HPDE6-E6E7 (cell line): ENCODE measurements at regions not wholly inside any gene's neighbourhood (a gene's known extent, or its start where the extent isn't known, plus 50 kb on each side); places are given as distances from the start of the nearest gene placed in this dataset.
"Not testable (repeated sequence)": the region's sequence is repeated elsewhere in the genome, so short reads cannot be mapped to it uniquely, and the experiment has no call there.

Source experiments
- DNase-seq: peaks from one replicate; pipeline ENCODE4 v3.0.0; 2011; ENCODE audit warnings: missing footprints; ENCODE audit errors: extremely low spot score

DNA sequence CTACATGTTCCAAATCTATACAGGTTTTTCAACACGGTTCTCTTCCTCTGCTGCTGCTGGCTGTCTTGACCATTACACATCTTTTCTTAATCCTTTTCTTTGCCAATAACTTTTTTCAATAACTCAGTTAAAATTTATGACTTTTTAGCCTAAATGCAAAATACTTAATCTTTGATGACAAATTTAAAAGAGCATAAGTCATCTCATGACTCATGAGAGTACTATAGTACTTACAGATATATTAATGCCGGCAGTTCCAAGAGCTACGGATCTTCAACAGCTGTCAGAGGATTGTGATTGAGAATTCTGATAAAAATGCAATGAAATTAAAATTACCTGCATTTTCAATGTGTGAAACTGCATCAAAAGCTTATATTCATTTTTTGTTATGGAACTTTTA is 105.5 kb downstream of the KPNA2 start:
- DNase-seq = no peak

DNA sequence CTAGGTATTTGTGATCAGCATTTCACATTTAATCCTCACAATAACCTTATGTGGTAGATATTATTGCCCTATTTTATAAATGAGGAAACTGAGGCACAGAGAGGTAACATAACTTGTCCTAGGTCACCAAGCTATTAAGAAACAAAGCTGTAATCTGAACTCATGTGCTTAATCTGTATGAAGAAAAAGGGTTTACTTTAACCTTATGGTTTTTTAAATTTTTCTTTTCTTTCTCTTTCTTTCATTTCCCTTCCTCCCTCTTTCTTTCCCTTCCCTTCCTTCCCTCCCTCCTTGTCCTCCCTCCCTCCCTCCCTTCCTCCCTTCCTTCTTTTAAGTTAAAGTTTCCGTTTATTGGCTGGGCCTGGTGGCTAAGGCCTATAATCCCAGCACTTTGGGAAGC is 105.2 kb upstream of the AMZ2 start:
- no peak for DNase-seq

DNA sequence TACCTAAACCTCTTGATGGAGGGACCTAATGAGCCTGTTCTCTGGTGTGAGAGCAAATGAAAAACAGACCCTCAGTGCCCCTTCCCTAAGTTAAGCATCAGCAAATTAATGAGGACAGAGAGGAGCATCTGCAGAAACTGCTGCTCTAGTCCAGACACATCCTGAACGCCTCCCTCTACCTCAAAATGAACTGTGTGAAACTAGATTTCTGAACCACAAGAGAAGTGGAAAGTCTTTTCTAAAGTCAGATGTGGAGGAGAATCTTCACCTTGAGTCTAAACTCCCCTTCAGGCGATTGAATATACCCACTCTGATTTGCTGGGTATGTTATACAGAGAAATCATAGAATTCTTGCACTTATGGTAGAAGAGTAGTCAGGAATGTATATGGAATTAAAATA is 104.4 kb upstream of the AMZ2 start:
- DNase-seq = no peak

DNA sequence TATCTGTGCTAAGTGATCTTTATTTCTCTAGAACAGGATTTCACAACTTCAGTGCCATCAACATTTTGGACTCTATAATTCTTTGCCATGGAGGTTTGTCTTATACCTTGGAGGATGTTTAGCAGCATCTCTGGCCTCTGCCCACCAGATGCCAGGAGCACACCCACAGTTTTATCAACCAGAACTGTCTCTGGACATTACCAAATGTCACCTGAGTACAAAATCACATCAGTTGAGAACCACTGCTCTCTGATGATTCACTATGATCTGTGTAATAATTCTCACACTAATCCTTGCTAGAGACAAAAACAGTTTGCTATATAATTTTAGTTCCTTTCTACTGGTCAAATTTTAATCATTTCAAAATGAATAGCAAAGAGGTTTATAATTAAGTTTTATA is 102.8 kb upstream of the AMZ2 start:
- DNase-seq = no peak

DNA sequence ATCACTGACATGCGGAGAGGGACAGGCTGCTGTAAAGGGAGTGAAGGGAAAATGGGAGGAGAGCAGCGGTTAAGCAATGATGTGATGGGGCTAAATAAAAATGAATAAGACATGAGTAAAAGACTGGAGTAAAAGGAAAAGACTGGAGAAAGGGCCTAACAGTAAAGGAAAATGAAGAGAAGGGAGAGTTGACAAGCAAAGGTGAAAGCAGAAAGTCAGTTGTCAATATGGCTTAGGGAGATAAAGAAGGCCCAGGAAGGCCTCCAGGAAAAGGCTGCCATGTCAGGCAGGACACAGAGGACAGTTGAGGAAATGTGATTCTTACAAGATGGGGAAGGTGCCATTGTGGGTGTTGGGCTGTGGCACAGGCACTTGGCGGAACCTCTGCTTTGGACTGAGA is 98.9 kb upstream of the AMZ2 start:
- no peak for DNase-seq

DNA sequence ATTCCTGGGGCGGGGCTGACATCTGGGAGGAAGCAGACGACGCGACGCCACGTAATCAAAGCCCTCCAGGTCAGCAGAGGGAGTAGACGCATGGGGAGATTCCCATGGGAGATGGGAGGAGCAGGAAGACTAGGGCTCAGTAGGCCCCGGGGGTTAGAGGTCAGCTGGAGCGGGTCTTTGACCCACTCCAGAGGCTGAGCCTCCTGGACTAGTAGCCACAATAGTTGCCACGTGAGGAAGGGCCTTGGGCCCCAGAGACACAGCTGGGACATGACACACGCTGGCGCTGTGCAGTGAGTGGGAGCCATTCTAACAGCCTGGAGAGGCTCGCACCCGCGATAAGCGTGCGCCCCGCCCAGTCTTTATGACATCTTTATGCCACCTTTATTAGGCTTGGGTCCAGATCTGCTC is 95.7 kb upstream of the AMZ2 start:
- DNase-seq = no peak

DNA sequence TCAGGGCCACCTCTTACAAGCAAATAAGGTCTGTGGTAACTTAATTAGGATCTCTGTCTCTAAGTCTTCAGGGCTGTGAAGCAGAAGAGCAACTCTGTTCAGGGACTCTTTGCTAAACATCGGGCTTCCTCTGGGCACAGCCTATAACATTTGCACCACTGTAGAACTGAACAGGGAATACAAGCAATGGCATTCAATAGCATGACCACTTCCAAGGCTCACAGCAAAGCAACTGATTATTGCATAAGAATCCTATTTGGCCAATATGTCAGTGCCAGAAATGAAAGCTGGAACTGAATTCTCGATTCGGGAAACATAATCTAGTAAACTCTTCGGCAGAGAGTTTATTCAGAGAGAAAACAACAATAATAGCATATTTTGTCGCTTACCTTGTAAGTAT is 92.2 kb upstream of the AMZ2 start:
- no peak for DNase-seq

DNA sequence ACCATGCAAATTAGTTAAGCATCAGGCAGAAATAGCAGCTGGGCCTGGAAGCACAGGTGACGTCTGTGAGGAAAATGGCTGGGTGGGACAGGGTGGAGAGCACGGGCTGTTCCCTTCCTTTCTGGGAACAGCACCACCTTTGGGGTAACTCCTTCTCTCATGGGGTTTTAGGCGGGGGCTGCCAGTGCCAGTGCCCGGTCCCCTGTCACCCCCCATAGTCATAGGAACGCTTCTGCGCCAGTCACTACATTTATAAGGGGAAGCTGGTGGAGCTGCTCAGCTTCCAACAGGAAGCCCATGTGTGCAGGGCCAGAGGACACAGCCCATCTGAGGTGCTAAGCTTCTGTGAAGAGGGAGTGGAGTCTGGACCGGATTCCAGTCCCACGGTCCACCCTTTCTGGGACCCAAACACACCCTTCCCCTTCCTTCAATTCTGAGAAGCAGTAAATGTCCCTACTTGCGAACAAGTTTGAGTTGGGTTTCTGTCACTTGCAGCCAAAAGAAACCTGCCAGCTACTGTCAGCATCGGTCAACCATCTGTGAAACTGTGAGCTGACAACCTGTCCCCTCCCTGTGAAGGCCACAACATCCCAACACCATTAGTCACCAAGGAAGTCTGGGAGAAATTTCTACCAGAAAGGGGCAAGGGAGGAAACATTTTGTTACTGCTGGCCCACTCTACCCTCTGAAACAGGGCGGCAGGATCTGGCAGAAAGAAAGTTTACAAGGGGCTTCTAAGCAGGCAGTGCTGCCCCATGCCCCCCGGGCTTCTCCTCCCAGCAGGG is 86.0 kb upstream of the AMZ2 start:
- no peak for DNase-seq

DNA sequence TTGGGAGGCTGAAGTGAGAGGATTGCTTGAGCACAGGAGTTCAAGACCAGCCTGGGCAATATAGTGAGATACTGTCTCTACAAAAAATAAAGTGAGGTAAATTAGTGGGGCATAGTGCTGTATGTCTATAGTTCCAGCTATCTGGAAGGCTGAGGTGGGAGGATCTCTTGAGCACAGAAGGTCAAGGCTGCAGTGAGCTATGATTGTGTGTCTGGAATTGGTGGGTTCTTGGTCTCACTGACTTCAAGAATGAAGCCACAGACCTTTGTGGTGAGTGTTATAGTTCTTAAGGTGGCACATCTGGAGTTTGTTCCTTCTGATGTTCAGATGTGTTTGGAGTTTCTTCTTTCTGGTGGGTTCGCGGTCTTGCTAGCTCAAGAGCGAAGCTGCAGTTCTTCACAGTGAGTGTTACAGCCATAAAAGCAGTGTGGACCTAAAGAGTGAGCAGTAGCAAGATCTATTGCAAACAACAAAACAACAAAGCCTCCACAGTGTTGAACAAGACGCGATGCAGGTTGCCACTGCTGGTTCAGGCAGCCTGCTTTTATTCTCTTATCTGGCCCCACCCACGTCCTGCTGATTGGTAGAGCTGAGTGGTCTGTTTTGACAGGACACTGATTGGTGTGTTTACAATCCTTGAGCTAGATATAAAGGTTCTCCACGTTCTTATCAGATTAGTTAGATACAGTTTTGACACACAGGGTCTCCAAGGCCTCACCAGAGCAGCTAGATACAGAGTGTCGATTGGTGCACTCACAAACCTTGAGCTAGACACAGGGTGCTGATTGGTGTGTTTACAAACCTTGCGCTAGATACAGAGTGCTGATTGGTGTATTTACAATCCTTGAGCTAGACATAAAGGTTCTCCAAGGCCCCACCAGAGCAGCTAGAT is 79.3 kb upstream of the AMZ2 start:
- DNase-seq = not testable (repeated sequence)

DNA sequence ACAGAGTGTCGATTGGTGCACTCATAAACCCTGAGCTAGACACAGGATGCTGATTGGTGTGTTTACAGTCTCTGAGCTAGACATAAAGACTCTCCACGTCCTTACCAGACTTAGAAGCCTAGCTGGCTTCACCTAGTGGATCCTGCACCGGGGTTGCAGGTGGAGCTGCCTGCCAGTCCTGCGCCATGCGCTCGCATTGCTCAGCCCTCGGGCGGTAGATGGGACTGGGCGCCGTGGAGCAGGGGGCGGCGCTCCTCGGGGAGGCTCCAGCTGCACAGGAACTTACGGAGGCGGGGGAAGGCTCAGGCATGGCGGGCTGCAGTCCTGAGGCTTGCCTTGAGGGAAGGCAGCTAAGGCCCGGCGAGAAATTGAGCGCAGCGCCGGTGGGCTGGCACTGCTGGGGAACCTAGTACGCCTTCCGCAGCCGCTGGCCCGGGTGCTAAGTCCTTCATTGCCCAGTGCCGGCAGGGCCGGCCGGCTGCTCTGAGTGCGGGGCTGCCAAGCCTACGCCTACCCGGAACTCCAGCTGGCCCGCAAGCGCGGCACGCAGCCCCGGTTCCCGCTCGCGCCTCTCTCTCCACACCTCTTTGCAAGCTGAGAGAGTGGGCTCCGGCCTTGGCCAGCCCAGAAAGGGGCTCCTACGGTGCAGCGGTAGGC is 78.5 kb upstream of the AMZ2 start:
- DNase-seq = not testable (repeated sequence)

DNA sequence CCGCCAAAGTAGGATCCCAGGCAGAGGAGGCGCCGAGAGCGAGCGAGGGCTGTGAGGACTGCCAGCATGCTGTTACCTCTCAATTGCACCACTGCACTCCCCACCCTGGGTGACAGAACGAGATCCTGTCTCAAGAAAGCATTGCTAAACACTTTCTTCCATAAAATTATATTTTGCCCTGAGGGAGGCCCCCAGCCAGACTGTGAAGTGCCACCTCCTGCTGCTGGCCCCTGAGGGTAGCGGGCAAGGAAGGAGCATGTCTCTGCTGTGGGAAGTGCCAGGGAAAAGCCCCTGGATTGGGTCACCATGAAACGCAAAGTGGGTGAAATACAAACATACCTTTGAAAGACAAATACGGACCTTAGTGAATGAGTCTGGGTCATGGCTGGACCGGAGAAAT is 78.0 kb upstream of the AMZ2 start:
- DNase-seq = no peak

DNA sequence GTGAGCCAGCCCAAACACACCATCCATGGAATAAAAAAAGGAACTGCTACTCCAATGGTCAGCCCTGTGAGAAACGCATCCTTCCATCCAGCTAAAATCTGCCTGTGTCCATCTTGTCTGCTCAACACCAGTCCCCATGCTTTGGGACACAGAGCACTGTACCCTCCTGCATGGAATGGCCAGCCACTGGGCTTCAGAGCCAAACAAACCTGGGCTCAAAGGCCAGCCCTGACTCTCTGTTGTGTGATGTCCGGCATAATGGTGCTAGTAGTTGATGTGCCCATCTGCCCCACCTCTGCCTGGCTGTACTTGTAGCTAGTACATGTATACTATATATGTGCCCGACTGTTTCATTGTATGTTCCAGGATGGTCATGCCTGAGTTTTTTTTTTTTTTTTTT is 77.6 kb upstream of the AMZ2 start:
- no peak for DNase-seq

DNA sequence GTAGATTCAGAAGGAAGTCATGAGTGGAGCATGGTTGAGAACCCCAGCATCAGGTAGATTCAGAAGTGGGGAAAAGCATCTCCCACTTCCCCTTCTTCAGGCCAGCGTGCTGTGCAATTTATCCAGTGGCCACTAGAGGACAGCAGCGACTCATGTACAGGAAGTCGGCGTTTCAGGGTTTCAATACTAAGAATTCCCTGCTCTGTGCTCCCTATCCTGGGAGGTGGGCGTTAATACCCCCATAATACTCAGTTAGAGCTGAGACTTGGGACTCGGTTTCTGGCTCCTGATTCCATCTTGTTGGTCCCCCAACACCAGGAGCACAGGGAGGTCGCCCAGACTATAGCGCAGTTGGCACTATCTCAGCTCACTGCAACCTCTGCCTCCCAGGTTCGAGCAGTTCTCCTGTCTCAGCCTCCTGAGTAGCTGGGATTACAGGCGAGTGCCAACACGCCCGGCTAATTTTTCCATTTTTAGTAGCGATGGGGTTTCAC is 75.3 kb upstream of the AMZ2 start:
- DNase-seq = no peak

DNA sequence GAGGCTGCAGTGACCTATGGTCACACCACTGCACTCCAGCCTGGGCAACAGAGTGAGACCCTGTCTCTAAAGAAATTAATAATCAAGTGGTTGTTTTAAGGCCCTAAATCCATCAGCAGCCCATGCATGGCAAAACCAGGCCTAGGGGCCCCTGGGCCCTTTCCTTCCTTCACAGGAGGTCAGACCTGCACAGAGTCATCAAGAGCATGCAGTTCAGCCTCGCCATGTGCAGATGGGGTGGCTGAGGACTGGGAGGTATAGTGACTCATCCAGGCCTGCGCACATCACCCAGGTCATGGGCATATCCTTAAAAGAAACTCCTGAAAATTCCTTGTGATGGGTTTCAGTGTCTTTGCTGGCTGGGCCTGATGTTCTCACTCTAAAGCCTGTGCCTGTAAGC is 72.4 kb upstream of the AMZ2 start:
- no peak for DNase-seq

DNA sequence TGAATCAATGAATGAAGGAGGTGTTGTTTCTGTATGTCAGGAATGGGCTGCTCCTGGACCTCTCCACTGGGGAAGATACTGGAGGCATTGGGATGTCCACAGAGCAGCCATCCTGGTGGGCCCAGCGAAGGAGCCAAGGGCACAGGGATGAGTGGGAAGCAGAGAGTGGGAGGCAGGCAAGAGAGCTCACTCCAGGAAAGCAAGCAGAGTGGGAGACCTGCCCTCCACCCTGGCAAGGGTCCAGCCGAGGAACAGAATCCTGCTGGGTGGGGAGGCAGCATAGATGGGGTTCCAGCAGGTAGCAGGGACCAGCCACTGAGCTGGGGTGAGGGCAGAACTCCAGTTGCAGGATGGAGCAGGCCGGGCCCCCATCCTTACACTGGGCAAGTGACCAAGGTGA is 71.9 kb upstream of the AMZ2 start:
- DNase-seq = no peak

DNA sequence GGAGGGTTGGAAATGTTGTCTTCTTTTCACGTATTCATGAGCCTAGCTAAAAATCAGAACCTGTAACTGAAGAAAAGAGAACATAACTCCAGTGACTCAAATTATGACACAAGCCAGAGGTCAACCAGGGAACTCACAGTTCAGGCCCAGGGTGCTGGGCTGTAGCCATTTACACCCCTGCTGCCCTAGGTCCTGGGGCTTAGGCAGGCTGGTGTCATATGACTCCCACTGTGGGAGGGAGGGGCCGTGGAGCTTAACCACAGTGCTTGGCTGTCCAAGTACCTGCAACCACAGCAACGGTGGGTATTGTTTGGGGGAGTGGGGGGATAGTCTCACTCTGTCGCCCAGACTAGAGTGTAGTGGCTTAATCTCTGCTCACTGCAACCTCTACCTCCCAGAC is 71.1 kb upstream of the AMZ2 start:
- no peak for DNase-seq

DNA sequence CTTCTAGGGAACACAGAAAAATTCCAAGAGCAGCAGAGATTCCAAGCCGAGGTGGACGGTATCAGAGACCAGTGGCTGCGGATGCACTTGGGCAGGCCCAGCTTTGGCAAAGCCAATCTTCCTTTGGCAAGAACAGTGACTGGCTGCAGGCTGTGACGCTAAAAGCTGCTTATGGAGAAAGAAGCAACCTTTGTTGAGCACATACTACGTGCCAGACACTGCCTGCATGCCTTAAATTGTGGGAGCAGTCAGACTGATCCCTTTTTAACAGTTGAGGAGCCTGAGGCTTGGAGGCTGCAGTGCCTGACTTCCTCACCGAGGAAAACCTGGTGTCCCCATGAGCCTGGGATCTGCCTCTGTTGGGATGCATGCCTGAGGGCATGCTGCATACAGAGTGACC is 69.0 kb upstream of the AMZ2 start:
- no peak for DNase-seq

DNA sequence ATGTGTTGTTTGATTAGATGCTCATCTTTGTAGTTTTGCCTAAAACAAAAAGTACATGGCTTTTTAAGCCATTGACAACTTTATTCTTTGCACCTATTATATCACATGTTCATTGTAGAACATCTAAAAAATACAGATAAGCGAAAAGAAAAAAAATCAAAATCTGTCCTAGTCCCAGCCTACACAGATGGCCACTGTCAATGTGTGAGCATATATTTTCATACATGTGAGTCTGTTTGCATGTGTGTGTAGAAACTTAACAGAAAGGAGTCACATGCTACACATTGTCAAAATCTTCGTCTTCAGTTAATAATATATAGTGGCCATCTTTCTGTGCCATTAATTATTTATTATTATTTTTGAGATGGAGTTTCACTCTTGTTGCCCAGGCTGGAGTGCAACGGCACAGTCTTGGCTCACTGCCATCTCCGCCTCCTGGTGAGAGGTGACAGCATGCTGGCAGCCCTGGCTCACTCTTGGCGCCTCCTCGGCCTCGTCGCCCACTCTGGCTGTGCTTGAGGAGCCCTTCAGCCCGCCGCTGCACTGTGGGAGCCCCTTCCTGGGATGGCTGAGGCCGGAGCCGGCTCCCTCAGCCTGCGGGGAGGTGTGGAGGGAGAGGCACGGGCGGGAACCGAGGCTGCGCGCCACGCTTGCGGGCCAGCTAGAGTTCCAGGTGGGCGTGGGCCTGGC is 68.5 kb upstream of the AMZ2 start:
- DNase-seq = no peak

DNA sequence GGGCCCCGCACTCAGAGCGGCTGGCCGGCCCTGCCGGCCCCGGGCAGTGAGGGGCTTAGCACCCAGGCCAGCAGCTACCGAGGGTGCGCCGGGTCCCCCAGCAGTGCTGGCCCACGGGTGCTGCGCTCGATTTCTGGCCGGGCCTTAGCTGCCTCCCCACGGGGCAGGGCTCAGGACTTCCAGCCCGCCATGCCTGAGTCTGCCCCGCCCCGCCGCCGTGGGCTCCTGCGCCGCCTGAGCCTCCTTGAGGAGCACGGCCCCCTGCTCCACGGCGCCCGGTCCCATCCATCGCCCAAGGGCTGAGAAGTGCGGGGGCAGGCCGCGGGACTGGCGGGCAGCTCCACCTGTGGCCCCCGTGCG is 67.9 kb upstream of the AMZ2 start:
- no peak for DNase-seq

DNA sequence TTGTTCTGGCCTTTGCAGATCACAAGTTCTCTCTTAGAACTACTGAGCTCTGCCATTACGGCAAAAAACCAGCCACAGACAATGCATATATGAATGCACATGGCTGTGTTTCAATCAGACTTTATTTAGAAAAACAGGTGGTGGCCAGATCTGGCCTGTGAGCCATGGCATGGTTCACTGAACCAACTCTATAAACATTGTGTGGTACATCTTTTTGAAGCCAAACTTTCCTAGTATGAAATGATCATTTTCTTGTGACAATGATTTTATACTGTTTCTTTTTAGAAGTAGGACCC is 65.9 kb upstream of the AMZ2 start:
- no peak for DNase-seq

DNA sequence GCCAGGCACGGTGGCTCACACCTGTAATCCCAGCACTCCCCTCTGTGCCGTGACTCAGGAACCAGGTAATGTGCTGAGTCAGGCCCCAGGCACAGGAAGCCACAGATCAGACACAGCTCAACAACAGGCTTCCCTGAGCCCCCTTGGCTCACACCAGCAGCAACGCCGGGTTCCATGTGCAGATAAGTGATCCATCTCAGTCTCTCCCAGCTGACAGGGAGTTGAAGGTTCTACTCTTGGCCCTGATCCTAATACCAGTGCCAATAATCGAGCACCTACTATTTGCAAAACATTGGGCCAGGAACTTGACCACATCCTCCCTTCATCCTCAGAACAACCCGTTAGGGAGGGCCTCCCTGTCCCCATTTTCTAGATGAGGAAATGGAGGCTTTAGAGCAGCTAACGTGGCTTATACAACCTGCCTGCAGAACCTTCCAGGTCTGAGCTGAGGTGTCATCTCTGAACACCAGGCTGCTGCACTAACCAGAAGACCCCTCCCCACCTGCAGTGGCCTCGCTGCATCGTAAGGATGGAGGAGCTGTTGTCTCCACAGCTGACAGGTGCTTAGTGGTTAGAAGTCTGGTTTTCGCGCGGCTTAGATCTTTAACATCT is 64.8 kb upstream of the AMZ2 start:
- peak; percentile 49 for DNase-seq

DNA sequence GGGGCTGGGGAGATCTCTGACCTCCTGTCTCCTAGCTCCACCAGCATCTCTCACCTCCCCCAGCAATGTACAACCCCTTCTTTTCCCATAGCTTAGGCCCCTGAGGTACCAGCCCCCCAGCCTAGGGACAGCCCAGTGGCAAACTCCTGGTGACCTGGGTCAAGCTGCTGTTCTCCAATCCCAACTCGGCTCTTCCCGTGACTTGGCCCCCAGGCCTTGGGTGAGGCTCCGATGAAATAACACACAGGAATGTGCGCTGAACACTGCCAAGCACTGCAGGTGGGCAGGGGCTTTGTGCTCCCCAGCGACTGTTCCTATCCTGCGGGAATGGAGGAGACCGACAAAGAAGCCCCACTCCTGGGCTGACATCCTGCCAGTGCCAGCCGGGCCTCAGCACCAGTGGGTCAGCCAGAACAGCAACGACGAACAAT is 63.7 kb upstream of the AMZ2 start:
- no peak for DNase-seq
